Hepatocyte (in vitro differentiated cells): ENCODE measurements at regions not wholly inside any gene's neighbourhood (a gene's known extent, or its start where the extent isn't known, plus 50 kb on each side); places are given as distances from the start of the nearest gene placed in this dataset.

Experiments
- CTCF ChIP-seq: fragments of 200-600 bp; sonication (generic); IDR thresholded peaks from 2 replicates; pipeline ENCODE4 v1.5.1; 2016; ENCODE audit warnings: antibody characterized with exemption, mild to moderate bottlenecking; ENCODE audit not compliant: poor library complexity
- EZH2 ChIP-seq: fragments of 200-600 bp; sonication (generic); IDR thresholded peaks from 2 replicates; pipeline ENCODE4 v1.6.1; 2016; ENCODE audit warnings: antibody characterized with exemption, mild to moderate bottlenecking, borderline replicate concordance

- TF ChIP-seq CTCF (no peak), EZH2 (no peak)
These were observed 1143.9 kb upstream of the NXPH2 start for GRCh38 chr2:139924070-139924469.
